Right kidney (tissue), 1 donor: ENCODE measurements at regions not wholly inside any gene's neighbourhood (a gene's known extent, or its start where the extent isn't known, plus 50 kb on each side); places are given as distances from the start of the nearest gene placed in this dataset.

Experiments used
- DNase-seq: peaks from one replicate; pipeline ENCODE4 v3.0.0-alpha.2; 2016

DNA sequence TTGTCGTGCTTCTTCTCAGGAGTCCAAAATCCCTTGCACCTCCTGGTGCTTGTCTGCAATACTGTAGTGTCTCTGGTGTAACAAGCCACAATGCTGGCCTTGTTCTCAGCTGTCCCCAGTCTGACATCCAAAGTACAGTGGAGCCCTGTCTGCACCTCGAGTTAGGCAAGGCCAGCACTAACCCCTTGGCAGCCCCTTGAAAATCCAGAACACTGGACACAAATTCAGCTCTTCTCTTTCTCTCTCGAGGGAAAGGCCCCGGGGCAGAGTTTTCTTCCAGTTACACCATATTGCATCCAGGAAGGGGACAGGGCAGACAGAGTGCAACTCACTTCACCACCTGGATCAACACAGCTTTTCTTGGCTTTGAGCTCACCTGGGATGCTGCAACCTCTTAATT lies 91.3 kb upstream of the ATP10A start:
- DNase-seq: no peak

DNA sequence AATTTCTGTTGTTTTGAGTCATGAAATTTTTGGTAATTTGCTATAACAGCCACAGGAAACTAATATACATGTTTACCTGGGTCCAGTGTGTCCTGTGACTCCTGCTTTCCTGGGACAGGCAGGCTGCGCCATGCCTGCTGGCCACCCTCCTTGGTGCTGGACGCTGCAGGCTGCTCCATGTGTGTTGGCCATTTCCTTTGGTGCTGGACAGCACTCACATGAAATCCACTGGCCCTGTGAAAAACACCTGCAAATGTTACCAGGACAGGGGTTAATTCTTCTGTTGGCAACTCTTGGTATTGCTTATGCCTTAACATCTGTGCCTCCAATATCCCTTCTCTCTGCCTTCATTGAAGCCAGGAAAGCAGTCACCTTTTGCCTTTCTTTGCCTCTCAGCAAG lies 86.9 kb upstream of the ATP10A start:
- no peak for DNase-seq

DNA sequence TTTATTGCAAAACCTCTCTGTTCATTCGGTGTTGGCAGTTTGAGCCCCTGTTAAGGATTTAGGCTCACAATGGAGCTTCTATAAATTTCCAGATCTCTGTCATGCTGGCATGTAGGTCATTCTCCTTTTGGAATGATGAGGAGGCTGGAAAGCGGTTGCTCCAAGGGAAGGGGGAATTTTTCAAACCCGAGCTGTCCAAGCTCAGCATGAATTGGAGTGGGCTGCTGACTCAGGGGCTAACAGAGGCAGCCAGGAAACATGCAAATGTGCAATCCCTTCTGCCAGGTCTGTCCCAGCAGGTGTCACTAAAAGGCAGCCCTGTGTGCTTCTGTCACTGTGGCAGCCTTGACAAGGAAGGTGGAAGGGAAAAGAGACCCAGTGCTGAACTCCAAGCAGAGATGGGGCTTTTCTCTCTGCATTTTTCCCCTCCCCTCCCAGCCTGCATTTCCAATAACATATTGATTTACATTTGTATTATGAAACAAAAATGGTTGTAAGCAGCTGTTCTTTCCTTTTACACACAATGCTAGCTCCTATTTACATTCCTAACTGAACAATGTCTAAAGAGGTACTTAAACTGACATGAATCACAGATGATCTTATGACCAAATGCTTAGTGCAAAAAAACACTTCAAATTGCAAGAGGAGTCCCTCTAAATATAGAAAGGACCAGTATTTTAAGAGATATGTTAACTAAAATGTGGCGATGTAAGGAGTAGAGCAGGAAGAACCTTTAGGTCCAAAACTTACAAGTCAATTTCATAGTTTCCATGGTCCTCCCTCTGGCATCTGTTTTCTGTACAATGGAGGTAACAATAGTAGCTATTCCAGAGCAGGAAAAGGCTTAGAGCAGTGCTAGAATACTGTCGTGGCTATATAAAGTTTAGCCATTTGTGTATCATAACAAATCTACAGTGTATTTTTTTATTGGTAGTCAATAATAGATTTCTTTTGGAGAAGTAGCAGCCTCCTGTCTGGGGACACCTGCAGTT lies 84.5 kb upstream of the ATP10A start:
- peak; percentile 13 for DNase-seq

DNA sequence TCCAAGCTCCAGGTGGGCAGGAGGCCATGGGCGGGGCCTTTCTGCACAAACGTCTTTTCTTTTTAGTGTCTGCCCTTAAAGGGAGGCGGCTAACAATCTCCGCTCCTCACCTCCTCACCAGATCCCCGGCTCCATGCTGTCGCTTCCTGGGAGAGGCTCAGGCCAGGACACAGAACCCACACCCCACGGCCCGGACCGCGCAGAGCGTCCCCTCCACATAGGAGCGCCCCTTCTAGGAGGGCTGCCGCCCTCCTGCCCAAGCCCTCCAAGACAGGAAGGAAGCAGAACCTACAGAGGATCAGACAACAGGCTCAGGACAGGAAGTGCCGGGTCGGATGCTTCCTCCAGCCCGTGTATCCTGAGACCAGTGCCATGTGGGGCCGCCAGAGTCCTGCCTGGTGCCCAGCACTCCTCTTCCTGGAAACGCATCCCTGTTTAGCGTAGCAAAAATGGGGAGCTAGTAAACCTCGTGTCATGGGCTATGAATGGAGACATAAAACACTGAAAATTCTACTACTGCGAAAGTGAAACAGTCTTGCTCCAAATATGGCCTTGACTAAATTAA lies 83.2 kb upstream of the ATP10A start:
- DNase-seq: no peak

DNA sequence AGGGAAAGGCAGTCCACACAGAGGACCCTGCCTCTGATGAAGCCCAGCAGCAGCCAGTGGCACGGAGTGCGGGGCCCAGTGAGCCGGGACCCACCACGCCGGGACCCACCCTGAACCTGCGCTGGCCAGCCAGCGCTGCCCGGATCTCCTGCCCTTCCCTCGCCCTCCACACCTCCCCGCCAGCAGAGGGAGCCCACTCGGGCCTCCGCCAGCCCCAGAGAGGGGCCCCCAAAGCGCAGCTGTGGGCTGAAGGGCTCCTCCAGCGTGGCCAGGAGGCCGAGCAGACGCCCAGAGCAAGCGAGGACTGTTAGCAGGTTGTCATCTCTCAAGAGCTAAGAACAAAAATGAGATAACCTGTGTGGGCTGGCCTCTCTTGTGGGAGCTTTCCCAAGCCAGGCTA lies 81.3 kb upstream of the ATP10A start:
- DNase-seq: no peak

DNA sequence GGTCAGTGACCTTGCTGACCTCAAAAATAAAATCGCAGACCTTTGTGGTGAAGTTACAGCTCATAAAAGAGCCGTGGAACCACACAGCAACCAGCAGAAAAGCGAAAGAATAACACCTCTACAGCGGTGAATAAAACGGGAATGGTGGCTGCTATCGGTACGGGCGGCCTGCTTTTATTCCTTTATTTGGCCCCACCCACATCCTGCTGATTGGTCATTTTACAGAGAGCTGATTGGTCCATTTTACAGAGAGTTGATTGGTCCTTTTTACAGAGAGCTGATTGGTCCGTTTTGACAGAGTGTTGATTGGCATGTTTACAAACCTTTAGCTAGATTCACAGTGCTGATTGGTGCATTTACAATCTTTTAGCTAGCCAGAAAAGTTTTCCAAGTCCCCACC lies 80.7 kb upstream of the ATP10A start:
- no peak for DNase-seq

DNA sequence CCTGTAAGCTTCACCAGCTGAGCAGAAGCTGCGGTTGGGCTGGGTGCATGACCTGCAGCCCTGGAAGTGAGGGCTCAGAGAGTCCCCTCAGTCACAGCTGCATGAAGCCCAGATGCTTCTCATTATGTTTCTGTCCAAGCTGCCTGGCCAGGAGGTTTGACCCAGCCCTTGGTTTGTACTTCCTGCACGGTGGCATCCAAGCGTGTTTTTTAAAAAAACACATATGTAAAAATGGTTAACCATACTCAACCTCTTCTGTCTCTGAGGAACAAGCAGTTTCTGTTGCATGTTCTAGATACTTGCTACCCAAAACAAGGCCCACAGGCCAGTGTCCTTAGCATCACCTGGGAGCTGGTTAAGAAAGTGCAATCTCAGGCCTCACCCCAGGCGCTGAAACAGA lies 76.0 kb upstream of the ATP10A start:
- no peak for DNase-seq

DNA sequence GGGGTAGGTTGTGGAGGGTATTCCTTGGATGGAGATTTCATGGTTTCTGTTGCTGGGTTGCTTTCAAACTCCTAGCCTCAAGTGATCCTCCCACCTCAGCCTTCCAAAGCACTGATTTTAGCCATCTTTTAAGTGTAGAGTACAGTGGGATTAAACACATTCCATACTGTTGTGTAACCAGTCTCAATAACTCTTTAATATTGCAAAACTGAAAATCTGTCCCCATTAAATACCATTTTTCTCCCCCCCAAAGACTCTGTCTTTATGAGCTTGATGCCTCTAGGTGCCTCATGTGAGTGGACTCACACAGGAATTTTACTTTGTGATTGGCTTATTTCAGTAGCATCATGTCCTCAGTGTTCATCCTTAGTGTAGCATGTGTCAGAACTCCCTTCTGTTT lies 74.7 kb upstream of the ATP10A start:
- no peak for DNase-seq

DNA sequence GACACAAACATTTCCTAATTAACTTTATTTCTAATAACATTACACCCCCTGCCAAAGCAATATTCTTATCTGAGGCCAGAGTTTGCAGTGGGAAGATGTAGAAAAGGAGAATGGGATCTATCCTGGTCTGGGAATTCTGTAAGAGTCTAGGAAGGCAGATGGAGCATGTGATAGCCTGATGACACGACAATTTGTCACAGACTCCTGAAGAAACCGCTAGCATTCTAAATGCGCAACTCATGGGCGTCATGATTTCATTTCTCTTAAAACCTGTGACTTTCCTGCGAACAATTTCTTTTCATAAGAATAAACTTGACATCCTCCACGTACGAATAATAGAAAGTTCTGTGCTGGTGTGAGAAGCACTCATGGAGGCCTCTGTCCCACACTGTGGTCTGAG lies 72.9 kb upstream of the ATP10A start:
- DNase-seq: no peak

DNA sequence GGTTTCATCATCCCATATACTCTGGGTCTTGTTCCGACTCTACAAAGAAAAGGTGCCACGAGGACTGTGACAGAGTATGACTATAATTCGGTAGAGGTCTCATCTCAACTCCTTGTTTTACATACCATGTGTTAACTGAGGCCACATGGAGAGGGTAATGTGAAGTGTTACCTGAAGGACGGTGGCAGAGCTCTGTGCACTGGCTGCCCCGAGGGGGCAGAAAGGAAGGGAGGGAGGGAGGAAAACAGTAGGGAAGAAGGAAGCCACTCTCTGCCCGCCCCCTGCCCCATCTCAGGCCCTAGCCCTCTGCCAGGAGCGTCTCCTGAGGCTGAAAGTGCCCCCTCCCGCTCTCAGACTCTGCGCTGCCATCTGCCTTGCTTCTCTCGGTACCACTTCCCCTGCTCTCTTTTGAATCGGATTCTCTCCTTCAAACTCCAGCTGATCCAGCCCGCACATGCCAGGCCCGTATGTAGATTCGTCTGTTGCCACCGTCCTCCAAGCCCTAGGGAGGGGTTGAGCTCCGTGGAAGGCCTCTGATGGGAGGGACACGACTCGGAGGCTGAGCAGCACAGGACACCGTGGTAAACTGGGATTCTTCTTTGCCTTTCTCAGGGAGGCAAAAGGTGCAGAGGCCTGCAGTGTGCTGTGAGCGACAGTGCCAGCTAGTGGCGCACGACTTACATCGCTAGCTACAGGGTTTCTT lies 70.5 kb upstream of the ATP10A start:
- DNase-seq: peak; percentile 73

DNA sequence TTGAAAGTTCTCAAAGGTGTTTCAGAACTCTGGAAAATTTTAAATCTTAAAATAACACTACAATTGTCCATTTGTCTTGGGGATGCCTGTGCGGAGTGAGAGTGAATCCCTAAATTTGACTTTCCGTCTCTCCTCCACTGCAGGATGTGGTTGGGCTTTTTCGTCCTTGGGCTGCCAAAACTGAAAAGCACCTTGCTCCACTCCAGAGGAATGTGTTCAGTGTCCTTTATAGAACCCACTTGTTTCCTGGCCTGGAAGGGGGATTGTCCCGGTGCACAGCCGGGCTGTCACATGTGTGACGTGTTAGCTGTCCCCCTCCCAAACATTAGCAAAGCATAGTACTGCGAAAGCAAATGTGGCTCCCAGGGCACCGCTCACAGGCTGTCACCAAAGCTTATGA lies 69.6 kb upstream of the ATP10A start:
- no peak for DNase-seq

DNA sequence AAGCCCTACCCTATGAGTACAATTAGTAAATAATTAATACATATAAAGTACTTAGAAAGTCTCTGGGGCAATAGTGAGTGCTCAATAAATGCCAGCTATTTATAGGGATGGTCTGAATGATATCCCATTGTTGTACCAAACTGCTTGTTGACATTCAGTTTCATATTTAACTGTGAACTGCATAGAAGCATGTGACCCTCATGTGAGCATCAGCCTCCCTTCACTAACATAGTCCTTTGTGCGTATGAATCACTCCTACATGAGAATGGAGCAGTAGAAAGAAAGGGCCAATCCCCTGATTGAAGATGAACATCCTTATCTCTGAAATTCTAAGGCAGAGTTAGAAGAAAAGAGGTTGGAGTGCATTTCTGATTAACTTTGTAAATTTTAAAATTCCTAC lies 68.7 kb upstream of the ATP10A start:
- no peak for DNase-seq

DNA sequence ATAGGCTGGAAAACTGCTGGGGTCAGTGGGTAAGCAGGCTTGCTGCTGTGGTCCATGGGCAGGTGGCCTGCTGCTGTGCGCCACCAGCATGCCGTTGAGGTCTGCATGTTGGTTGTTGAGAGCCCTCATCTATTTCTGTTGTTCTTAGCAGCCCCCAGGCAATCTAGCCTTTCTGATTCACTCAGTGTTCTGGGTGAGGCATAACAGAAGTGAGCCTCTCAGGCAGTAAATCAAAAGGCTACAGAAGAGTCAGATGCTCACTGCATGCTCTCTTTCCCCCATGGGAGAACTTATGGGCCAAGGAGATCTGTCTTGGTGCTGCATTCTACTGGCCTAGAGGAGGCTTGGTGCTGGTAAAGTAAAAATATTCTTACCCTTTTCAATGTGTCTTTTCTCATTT lies 67.8 kb upstream of the ATP10A start:
- DNase-seq: no peak
